ENCODE measurements at regions not wholly inside any gene's neighbourhood (a gene's known extent, or its start where the extent isn't known, plus 50 kb on each side); places are given as distances from the start of the nearest gene placed in this dataset.

- intact Hi-C loops (cut with DNase I; ENCODE audit: low total_unique reads) = no loop called here
- H3K36me3 ChIP-seq = no peaks in the 10 kb centered on the region
- H3K9me3 ChIP-seq = peaks cover 0 to 10% (median 5%) of the 10 kb centered on the region in 8 donors
- peaks cover 0 to 37% (median 0%) of the 10 kb centered on the region in 7 donors for H3K27me3 ChIP-seq (replicated peaks in 1 of 7)
- TF ChIP-seq POLR2AphosphoS5 (IDR thresholded peaks at IDR 0.05) (no peak), POLR2A (IDR thresholded peaks at IDR 0.05) (no peak)
- TF ChIP-seq, protein P1, sequence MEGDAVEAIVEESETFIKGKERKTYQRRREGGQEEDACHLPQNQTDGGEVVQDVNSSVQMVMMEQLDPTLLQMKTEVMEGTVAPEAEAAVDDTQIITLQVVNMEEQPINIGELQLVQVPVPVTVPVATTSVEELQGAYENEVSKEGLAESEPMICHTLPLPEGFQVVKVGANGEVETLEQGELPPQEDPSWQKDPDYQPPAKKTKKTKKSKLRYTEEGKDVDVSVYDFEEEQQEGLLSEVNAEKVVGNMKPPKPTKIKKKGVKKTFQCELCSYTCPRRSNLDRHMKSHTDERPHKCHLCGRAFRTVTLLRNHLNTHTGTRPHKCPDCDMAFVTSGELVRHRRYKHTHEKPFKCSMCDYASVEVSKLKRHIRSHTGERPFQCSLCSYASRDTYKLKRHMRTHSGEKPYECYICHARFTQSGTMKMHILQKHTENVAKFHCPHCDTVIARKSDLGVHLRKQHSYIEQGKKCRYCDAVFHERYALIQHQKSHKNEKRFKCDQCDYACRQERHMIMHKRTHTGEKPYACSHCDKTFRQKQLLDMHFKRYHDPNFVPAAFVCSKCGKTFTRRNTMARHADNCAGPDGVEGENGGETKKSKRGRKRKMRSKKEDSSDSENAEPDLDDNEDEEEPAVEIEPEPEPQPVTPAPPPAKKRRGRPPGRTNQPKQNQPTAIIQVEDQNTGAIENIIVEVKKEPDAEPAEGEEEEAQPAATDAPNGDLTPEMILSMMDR (IDR thresholded peaks at IDR 0.05 in 8 of 11, conservative IDR thresholded peaks at IDR 0.05 in 3 of 11) = no peak
- WGBS, 5 donors = 75 to 92% (median 79%) methylated on average over 6 of the region's 6 CpGs
- peaks cover 0 to 18% (median 0%) of the 10 kb centered on the region in 6 donors for H3K4me1 ChIP-seq
- no peak for DNase-seq
- H3K27ac ChIP-seq = no peak overlapping the region
- H3K4me3 ChIP-seq = no peak overlapping the region
Measured at GRCh38 chr6:2531426-2532215, 219.1 kb downstream of the MYLK4 start.

DNA sequence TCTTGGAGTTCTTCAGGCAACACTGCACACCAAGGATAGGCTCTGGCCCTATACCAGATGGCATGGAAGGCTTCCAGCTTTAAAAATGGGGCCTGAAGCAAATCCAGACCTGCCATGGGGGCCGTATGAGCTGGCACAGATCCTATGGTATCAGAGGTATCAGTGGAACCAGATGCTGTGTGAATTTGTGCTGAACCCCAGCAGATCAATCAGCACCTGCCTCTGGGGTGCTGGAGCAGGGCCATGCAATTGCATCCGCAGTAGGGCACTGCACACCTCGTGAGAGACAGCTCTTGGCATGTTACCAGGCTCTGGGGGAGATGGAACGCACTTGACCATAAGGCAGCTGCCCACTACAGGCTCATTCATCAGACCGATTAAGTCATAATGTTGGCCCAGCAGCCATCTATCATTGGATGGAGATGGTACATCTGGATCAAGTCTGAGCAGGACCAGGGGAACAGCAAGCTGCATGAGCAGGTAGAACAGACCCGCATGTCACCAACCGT is 221.5 kb downstream of the MYLK4 start:
- Histone ChIP-seq H3K27ac (no peak overlapping the region), H3K36me3 (no peaks in the 10 kb centered on the region), H3K4me3 (no peak overlapping the region), H3K27me3 (replicated peaks in 1 of 7) (peaks cover 0 to 21% (median 0%) of the 10 kb centered on the region in 7 donors), H3K9me3 (peaks cover 0 to 21% (median 15%) of the 10 kb centered on the region in 8 donors), H3K4me1 (peaks cover 0 to 10% (median 0%) of the 10 kb centered on the region in 6 donors)
- DNase-seq = no peak
- TF ChIP-seq POLR2AphosphoS5 (IDR thresholded peaks at IDR 0.05) (no peak), POLR2A (IDR thresholded peaks at IDR 0.05) (no peak)
- TF ChIP-seq, protein P1 (IDR thresholded peaks at IDR 0.05 in 8 of 11, conservative IDR thresholded peaks at IDR 0.05 in 3 of 11) = no peak
- intact Hi-C loops (cut with DNase I; ENCODE audit: low total_unique reads) = no loop called here
- WGBS, 5 donors = 56 to 71% (median 71%) methylated on average over 6 to 7 of the region's 7 CpGs

GRCh38 chr6:2528156-2528555 is 222.6 kb downstream of the MYLK4 start:
- DNase-seq = no peak
- H3K36me3 ChIP-seq = no peaks in the 10 kb centered on the region
- TF ChIP-seq POLR2AphosphoS5 (IDR thresholded peaks at IDR 0.05) = no peak
- no peak for TF ChIP-seq POLR2A (IDR thresholded peaks at IDR 0.05)
- no peak overlapping the region for H3K4me3 ChIP-seq
- peaks cover 0 to 19% (median 0%) of the 10 kb centered on the region in 7 donors for H3K27me3 ChIP-seq (replicated peaks in 1 of 7)
- intact Hi-C loops (cut with DNase I; ENCODE audit: low total_unique reads) = no loop called here
- WGBS, 5 donors = 68 to 82% (median 79%) methylated on average over 4 of the region's 4 CpGs
- peaks cover 0 to 28% (median 21%) of the 10 kb centered on the region in 8 donors for H3K9me3 ChIP-seq
- peaks cover 0 to 3% (median 0%) of the 10 kb centered on the region in 6 donors for H3K4me1 ChIP-seq
- H3K27ac ChIP-seq = no peak overlapping the region

GRCh38 chr6:2526766-2527165 is 224.0 kb downstream of the MYLK4 start:
- DNase-seq = no peak
- Histone ChIP-seq H3K4me1 (peaks cover 0 to 14% (median 0%) of the 10 kb centered on the region in 6 donors), H3K4me3 (no peak overlapping the region), H3K36me3 (no peaks in the 10 kb centered on the region), H3K9me3 (peaks cover 0 to 19% (median 13%) of the 10 kb centered on the region in 8 donors), H3K27me3 (replicated peaks in 1 of 7) (peaks cover 0 to 27% (median 0%) of the 10 kb centered on the region in 7 donors), H3K27ac (no peak overlapping the region)
- no peak for TF ChIP-seq POLR2A (IDR thresholded peaks at IDR 0.05)
- TF ChIP-seq, protein P1 (IDR thresholded peaks at IDR 0.05 in 8 of 11, conservative IDR thresholded peaks at IDR 0.05 in 3 of 11) = no peak
- TF ChIP-seq POLR2AphosphoS5 (IDR thresholded peaks at IDR 0.05) = no peak
- WGBS, 5 donors = 82 to 86% (median 85%) methylated on average over 3 of the region's 3 CpGs
- intact Hi-C loops (cut with DNase I; ENCODE audit: low total_unique reads) = no loop called here
